Right lobe of liver (tissue), 4 donors: ENCODE measurements at regions not wholly inside any gene's neighbourhood (a gene's known extent, or its start where the extent isn't known, plus 50 kb on each side); places are given as distances from the start of the nearest gene placed in this dataset.

ENCODE experiments used
- CTCF ChIP-seq, 4 donors: fragments of 200-600 bp in 3 of 4; fragments of 450-650 bp in 1 of 4; IDR thresholded peaks; one replicate each; pipeline versions ENCODE4 v1.5.1 to v1.8.0; 2016 to 2022; ENCODE audit warnings: antibody characterized with exemption in 4 of 4, mild to moderate bottlenecking in 2 of 4
- POLR2A ChIP-seq: fragments of 450-650 bp; IDR thresholded peaks from one replicate; pipeline ENCODE4 v1.6.1; 2017; ENCODE audit warnings: antibody characterized with exemption, mild to moderate bottlenecking
- donor health status: DM: no; HTN: no; CAD: no.
- donor health status: DM: no; HTN: no; CAD: no.
- donor health status: DM: no; HTN: yes; CAD: no.

GRCh38 chr5:118687661-118688621 lies 300.4 kb downstream of the DTWD2 start:
- TF ChIP-seq CTCF (IDR thresholded peaks at IDR 0.05) = no peak
- no peak for TF ChIP-seq POLR2A
